Astrocyte (in vitro differentiated cells and primary cell): ENCODE measurements at regions not wholly inside any gene's neighbourhood (a gene's known extent, or its start where the extent isn't known, plus 50 kb on each side); places are given as distances from the start of the nearest gene placed in this dataset.

Source experiments
- DNase-seq: peaks from one replicate; pipeline ENCODE4 v3.0.0-alpha.2; 2010; ENCODE audit warnings: low read depth
- FAIRE-seq: peaks from 2 replicates; lab custom pipeline; 2011; peaks lifted over from hg19 to GRCh38; lab: Jason Lieb, UNC
- H2AFZ ChIP-seq: 2 replicates; pipeline ENCODE4 v1.6.0; 2012; ENCODE audit warnings: low read depth, low read length, inconsistent platforms
- H3K27ac ChIP-seq: 2 replicates; pipeline ENCODE4 v1.5.1; 2011; ENCODE audit warnings: low read depth, low read length, inconsistent platforms
- H3K27me3 ChIP-seq: 2 replicates; pipeline ENCODE4 v1.6.0; 2011; ENCODE audit warnings: low read length, inconsistent platforms; ENCODE audit not compliant: insufficient read depth
- H3K36me3 ChIP-seq: 2 replicates; pipeline ENCODE4 v1.5.1; 2011; ENCODE audit warnings: low read length, inconsistent platforms; ENCODE audit not compliant: insufficient read depth
- H3K4me1 ChIP-seq: 2 replicates; pipeline ENCODE4 v1.5.1; 2011; ENCODE audit warnings: low read length, inconsistent platforms; ENCODE audit not compliant: insufficient read depth
- H3K4me2 ChIP-seq: 2 replicates; pipeline ENCODE4 v1.6.0; 2012; ENCODE audit warnings: low read length, inconsistent platforms
- H3K4me3 ChIP-seq: 2 replicates; pipeline ENCODE4 v1.5.1; 2011; ENCODE audit warnings: low read depth, mild to moderate bottlenecking, low read length, inconsistent platforms; ENCODE audit not compliant: insufficient read depth
- H3K79me2 ChIP-seq: 2 replicates; pipeline ENCODE4 v1.6.0; 2012; ENCODE audit warnings: mild to moderate bottlenecking, low read length, inconsistent platforms; ENCODE audit not compliant: insufficient read depth
- H3K9ac ChIP-seq: 2 replicates; pipeline ENCODE4 v1.6.0; 2012; ENCODE audit warnings: mild to moderate bottlenecking, low read length, inconsistent platforms
- H3K9me3 ChIP-seq: 2 replicates; pipeline ENCODE4 v1.5.1; 2012; ENCODE audit warnings: low read depth, mild to moderate bottlenecking, low read length, inconsistent platforms; ENCODE audit not compliant: insufficient read depth
- H4K20me1 ChIP-seq: 2 replicates; pipeline ENCODE4 v1.6.0; 2012; ENCODE audit warnings: low read length, inconsistent platforms; ENCODE audit not compliant: insufficient read depth
- H3K27ac Mint-ChIP-seq: one replicate; pipeline ENCODE4 v1.8.0; 2021; ENCODE audit warnings: mild to moderate bottlenecking, mixed read lengths; ENCODE audit not compliant: unreplicated experiment
- H3K27me3 Mint-ChIP-seq: one replicate; pipeline ENCODE4 v1.8.0; 2021; ENCODE audit warnings: low read depth, mixed read lengths; ENCODE audit not compliant: unreplicated experiment
- H3K36me3 Mint-ChIP-seq: one replicate; pipeline ENCODE4 v1.8.0; 2021; ENCODE audit warnings: low read depth, mixed read lengths; ENCODE audit not compliant: unreplicated experiment
- H3K4me1 Mint-ChIP-seq: one replicate; pipeline ENCODE4 v1.8.0; 2021; ENCODE audit warnings: low read depth, mixed read lengths; ENCODE audit not compliant: unreplicated experiment
- H3K4me3 Mint-ChIP-seq: one replicate; pipeline ENCODE4 v1.8.0; 2021; ENCODE audit warnings: mild to moderate bottlenecking, moderate library complexity, mixed read lengths; ENCODE audit not compliant: unreplicated experiment
- H3K9me3 Mint-ChIP-seq: one replicate; pipeline ENCODE4 v1.8.0; 2021; ENCODE audit warnings: mild to moderate bottlenecking, mixed read lengths; ENCODE audit not compliant: unreplicated experiment
- CTCF ChIP-seq: IDR thresholded peaks from 2 replicates; pipeline ENCODE4 v1.5.1; 2011; ENCODE audit warnings: low read depth, mild to moderate bottlenecking, inconsistent platforms, low read length, moderate library complexity; ENCODE audit not compliant: insufficient read depth
- EZH2 ChIP-seq: IDR thresholded peaks from 2 replicates; pipeline ENCODE4 v1.6.1; 2012; ENCODE audit warnings: mild to moderate bottlenecking, low read length, inconsistent platforms; ENCODE audit not compliant: insufficient read depth

- no peak overlapping the region for H3K27ac ChIP-seq
- FAIRE-seq, result no peak
- H3K36me3 Mint-ChIP-seq, result no peaks in the 10 kb centered on the region
- H3K9me3 Mint-ChIP-seq, result peaks cover 12% of the 10 kb centered on the region
- H3K9ac ChIP-seq, result no peak overlapping the region
- H3K27me3 ChIP-seq, result no peaks in the 10 kb centered on the region
- no peak overlapping the region for H3K4me3 Mint-ChIP-seq
- TF ChIP-seq CTCF, result no peak
- TF ChIP-seq EZH2, result no peak
- H4K20me1 ChIP-seq, result no peaks in the 10 kb centered on the region
- no peak for DNase-seq
- no peak overlapping the region for H3K4me2 ChIP-seq
- no peak overlapping the region for H2AFZ ChIP-seq
- H3K4me1 Mint-ChIP-seq, result no peaks in the 10 kb centered on the region
- H3K4me1 ChIP-seq, result no peaks in the 10 kb centered on the region
- no peak overlapping the region for H3K27ac Mint-ChIP-seq
- no peaks in the 10 kb centered on the region for H3K27me3 Mint-ChIP-seq
- H3K79me2 ChIP-seq, result no peaks in the 10 kb centered on the region
- no peak overlapping the region for H3K4me3 ChIP-seq
- H3K36me3 ChIP-seq, result no peaks in the 10 kb centered on the region
- no peaks in the 10 kb centered on the region for H3K9me3 ChIP-seq
These were observed 75.1 kb upstream of the MC3R start for GRCh38 chr20:56173438-56173837.

- Histone ChIP-seq H4K20me1 (no peaks in the 10 kb centered on the region), H3K9ac (no peak overlapping the region), H3K9me3 (peaks cover 3% of the 10 kb centered on the region), H2AFZ (no peak overlapping the region), H3K27me3 (no peaks in the 10 kb centered on the region), H3K4me2 (no peak overlapping the region), H3K36me3 (no peaks in the 10 kb centered on the region), H3K4me3 (no peak overlapping the region), H3K4me1 (no peaks in the 10 kb centered on the region), H3K79me2 (no peaks in the 10 kb centered on the region), H3K27ac (no peak overlapping the region)
- Mint-ChIP-seq H3K36me3 (no peaks in the 10 kb centered on the region), H3K4me1 (no peaks in the 10 kb centered on the region), H3K27me3 (no peaks in the 10 kb centered on the region), H3K9me3 (peaks cover 11% of the 10 kb centered on the region), H3K4me3 (no peak overlapping the region), H3K27ac (no peak overlapping the region)
- no peak for DNase-seq
- TF ChIP-seq CTCF, result no peak
- TF ChIP-seq EZH2, result no peak
- no peak for FAIRE-seq
These were observed 74.1 kb upstream of the MC3R start for GRCh38 chr20:56174416-56174815.

- no peak overlapping the region for H3K4me2 ChIP-seq
- no peak overlapping the region for H2AFZ ChIP-seq
- H3K4me3 ChIP-seq, result no peak overlapping the region
- Mint-ChIP-seq H3K36me3 (no peaks in the 10 kb centered on the region), H3K27ac (no peak overlapping the region), H3K4me1 (no peaks in the 10 kb centered on the region), H3K27me3 (no peaks in the 10 kb centered on the region), H3K4me3 (no peak overlapping the region), H3K9me3 (peaks cover 11% of the 10 kb centered on the region)
- DNase-seq (no peak), FAIRE-seq (no peak)
- H3K9me3 ChIP-seq, result peaks cover 3% of the 10 kb centered on the region
- no peaks in the 10 kb centered on the region for H3K27me3 ChIP-seq
- H3K9ac ChIP-seq, result no peak overlapping the region
- no peaks in the 10 kb centered on the region for H4K20me1 ChIP-seq
- no peaks in the 10 kb centered on the region for H3K4me1 ChIP-seq
- H3K79me2 ChIP-seq, result no peaks in the 10 kb centered on the region
- H3K27ac ChIP-seq, result no peak overlapping the region
- TF ChIP-seq CTCF, result no peak
- TF ChIP-seq EZH2, result no peak
- no peaks in the 10 kb centered on the region for H3K36me3 ChIP-seq
These were observed 72.6 kb upstream of the MC3R start for GRCh38 chr20:56175884-56176283.
